NCI-H2107 treated with DMSO at 0.1 percent for 48 hours (cell line): ENCODE measurements at regions not wholly inside any gene's neighbourhood (a gene's known extent, or its start where the extent isn't known, plus 50 kb on each side); places are given as distances from the start of the nearest gene placed in this dataset.

ENCODE experiments used
- DNase-seq: peaks from one replicate; lab custom pipeline; 2025; ENCODE audit not compliant: unreplicated experiment; lab: John Stamatoyannopoulos, UW

- peak; percentile 32 for DNase-seq
Measured at GRCh38 chr4:124262211-124263179, 450.0 kb downstream of the ANKRD50 start.

GRCh38 chr4:124265701-124266100, 446.8 kb downstream of the ANKRD50 start:
- DNase-seq: no peak

- DNase-seq: no peak
Measured at GRCh38 chr4:124266721-124267120, 445.8 kb downstream of the ANKRD50 start.

- no peak for DNase-seq
Measured at GRCh38 chr4:124276461-124276860, 436.1 kb downstream of the ANKRD50 start.

- no peak for DNase-seq
Measured at GRCh38 chr4:124277691-124278090, 434.8 kb downstream of the ANKRD50 start.

GRCh38 chr4:124278477-124278876, 434.1 kb downstream of the ANKRD50 start:
- DNase-seq: no peak

- DNase-seq: no peak
Measured at GRCh38 chr4:124279741-124280140, 432.8 kb downstream of the ANKRD50 start.

- DNase-seq: no peak
Measured at GRCh38 chr4:124282301-124282898, 430.1 kb downstream of the ANKRD50 start.

GRCh38 chr4:124288706-124289486, 423.6 kb downstream of the ANKRD50 start:
- DNase-seq: no peak

GRCh38 chr4:124290678-124291077, 421.9 kb downstream of the ANKRD50 start:
- DNase-seq: no peak

GRCh38 chr4:124295413-124295812, 417.1 kb downstream of the ANKRD50 start:
- DNase-seq: no peak

- no peak for DNase-seq
Measured at GRCh38 chr4:124304941-124305340, 407.6 kb downstream of the ANKRD50 start.

GRCh38 chr4:124306352-124306751, 406.2 kb downstream of the ANKRD50 start:
- no peak for DNase-seq

GRCh38 chr4:124307143-124307542, 405.4 kb downstream of the ANKRD50 start:
- DNase-seq: no peak

GRCh38 chr4:124318292-124318691, 394.2 kb downstream of the ANKRD50 start:
- DNase-seq: peak; percentile 1

- no peak for DNase-seq
Measured at GRCh38 chr4:124321364-124321763, 391.2 kb downstream of the ANKRD50 start.

GRCh38 chr4:124322234-124323065, 390.1 kb downstream of the ANKRD50 start:
- DNase-seq: peak; percentile 14

- no peak for DNase-seq
Measured at GRCh38 chr4:124325690-124326089, 386.8 kb downstream of the ANKRD50 start.

- no peak for DNase-seq
Measured at GRCh38 chr4:124329134-124329533, 383.4 kb downstream of the ANKRD50 start.

- no peak for DNase-seq
Measured at GRCh38 chr4:124330045-124330444, 382.5 kb downstream of the ANKRD50 start.

GRCh38 chr4:124331781-124332180, 380.8 kb downstream of the ANKRD50 start:
- no peak for DNase-seq
